ENCODE measurements at regions not wholly inside any gene's neighbourhood (a gene's known extent, or its start where the extent isn't known, plus 50 kb on each side); places are given as distances from the start of the nearest gene placed in this dataset.

GRCh38 chr18:44181951-44182747, 498.5 kb upstream of the SETBP1 start:
- TF ChIP-seq CTCF (IDR thresholded peaks at IDR 0.05; ENCODE audit: borderline replicate concordance, control extremely low read depth, extremely low read depth, insufficient read depth, missing control alignments) = no peak
- in situ Hi-C loops (cut with MboI; ENCODE audit: low sequenced_read_pairs, unreplicated experiment) = no loop called here
- no peak for DNase-seq (ENCODE audit: low spot score)

GRCh38 chr18:44186001-44186400, 494.7 kb upstream of the SETBP1 start:
- DNase-seq (ENCODE audit: low spot score) = no peak
- in situ Hi-C loops (cut with MboI; ENCODE audit: low sequenced_read_pairs, unreplicated experiment) = no loop called here
- no peak for TF ChIP-seq CTCF (IDR thresholded peaks at IDR 0.05; ENCODE audit: borderline replicate concordance, control extremely low read depth, extremely low read depth, insufficient read depth, missing control alignments)

GRCh38 chr18:44187090-44187489, 493.6 kb upstream of the SETBP1 start:
- no peak for DNase-seq (ENCODE audit: low spot score)
- in situ Hi-C loops (cut with MboI; ENCODE audit: low sequenced_read_pairs, unreplicated experiment) = no loop called here
- TF ChIP-seq CTCF (IDR thresholded peaks at IDR 0.05; ENCODE audit: borderline replicate concordance, control extremely low read depth, extremely low read depth, insufficient read depth, missing control alignments) = no peak

GRCh38 chr18:44195394-44196140, 485.1 kb upstream of the SETBP1 start:
- in situ Hi-C loops (cut with MboI; ENCODE audit: low sequenced_read_pairs, unreplicated experiment) = no loop called here
- TF ChIP-seq CTCF (IDR thresholded peaks at IDR 0.05; ENCODE audit: borderline replicate concordance, control extremely low read depth, extremely low read depth, insufficient read depth, missing control alignments) = no peak
- DNase-seq (ENCODE audit: low spot score) = no peak

- in situ Hi-C loops (cut with MboI; ENCODE audit: low sequenced_read_pairs, unreplicated experiment) = no loop called here
- DNase-seq (ENCODE audit: low spot score) = no peak
- TF ChIP-seq CTCF (IDR thresholded peaks at IDR 0.05; ENCODE audit: borderline replicate concordance, control extremely low read depth, extremely low read depth, insufficient read depth, missing control alignments) = no peak
Observed at GRCh38 chr18:44197832-44198611, 482.7 kb upstream of the SETBP1 start.

DNA sequence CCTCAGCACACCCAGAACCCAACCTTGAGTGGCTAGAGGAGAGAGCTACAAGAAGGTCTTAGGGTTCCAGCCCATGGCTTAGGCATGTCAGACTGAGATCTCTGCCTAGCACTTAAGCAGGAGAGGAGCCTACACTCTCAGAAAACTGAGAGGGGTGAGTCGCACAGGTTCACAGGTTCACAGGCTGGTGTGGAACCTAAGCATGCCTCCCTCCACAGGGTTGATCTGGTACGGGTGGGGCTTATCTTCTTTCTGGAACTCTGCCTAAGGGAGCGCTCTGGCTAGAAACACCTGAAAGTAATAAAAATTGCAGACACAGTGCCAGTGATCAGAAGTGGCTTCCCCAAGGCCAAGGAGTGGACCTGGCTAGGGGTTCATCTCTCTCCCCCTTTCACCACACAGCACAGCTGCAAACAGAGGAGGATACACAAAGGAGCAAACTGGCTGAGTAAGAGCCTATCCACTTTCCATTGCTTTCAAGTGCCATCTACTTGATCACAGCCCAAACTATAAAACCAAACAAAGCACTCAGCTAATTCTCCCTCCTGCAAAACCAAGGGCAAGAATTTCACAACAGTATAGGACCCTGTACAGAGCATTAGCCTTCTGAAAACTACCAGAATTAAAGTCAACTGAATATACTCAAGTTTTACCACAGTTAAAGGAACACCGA, 481.9 kb upstream of the SETBP1 start:
- in situ Hi-C loops (cut with MboI; ENCODE audit: low sequenced_read_pairs, unreplicated experiment) = no loop called here
- no peak for DNase-seq (ENCODE audit: low spot score)

More for the DNA sequence above, 481.9 kb upstream of the SETBP1 start:
- no peak for TF ChIP-seq CTCF (IDR thresholded peaks at IDR 0.05; ENCODE audit: borderline replicate concordance, control extremely low read depth, extremely low read depth, insufficient read depth, missing control alignments)
